A673 (cell line): ENCODE measurements at regions not wholly inside any gene's neighbourhood (a gene's known extent, or its start where the extent isn't known, plus 50 kb on each side); places are given as distances from the start of the nearest gene placed in this dataset.

Source experiments
- EZH2 ChIP-seq: fragments of 200-600 bp; sonication (generic); IDR thresholded peaks from 2 replicates; pipeline ENCODE4 v1.6.1; 2017; ENCODE audit warnings: borderline replicate concordance, low read depth, mild to moderate bottlenecking, mixed read lengths, antibody characterized with exemption, low read length; ENCODE audit not compliant: poor library complexity, severe bottlenecking
- TF ChIP-seq, protein P1 (sequence below): fragments of 300-800, 200-600 bp; sonication (generic); conservative IDR thresholded peaks from 2 replicates; pipeline ENCODE4 v1.5.1; 2017; ENCODE audit warnings: low read depth, mild to moderate bottlenecking, antibody characterized with exemption, low read length, moderate library complexity, mixed read lengths

DNA sequence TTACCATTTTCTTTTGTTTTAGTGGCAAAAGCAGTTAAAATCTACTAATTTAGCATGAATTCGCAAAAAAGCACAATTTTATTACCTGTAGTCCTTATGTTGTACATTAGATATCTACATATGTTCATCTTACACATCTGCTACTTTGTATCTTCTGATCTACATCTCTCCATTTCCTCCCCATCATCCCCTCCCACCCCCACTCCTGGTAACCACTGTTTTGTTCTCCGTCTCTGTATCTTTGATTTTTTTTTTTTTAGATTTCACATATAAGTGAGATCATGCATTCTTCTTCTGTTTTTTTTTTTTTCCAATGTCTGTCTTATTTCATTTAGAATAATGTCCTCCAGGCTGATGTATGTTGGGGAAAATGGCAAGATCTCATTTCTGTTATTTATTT, 922.7 kb downstream of the VRK1 start:
- TF ChIP-seq, protein P1, sequence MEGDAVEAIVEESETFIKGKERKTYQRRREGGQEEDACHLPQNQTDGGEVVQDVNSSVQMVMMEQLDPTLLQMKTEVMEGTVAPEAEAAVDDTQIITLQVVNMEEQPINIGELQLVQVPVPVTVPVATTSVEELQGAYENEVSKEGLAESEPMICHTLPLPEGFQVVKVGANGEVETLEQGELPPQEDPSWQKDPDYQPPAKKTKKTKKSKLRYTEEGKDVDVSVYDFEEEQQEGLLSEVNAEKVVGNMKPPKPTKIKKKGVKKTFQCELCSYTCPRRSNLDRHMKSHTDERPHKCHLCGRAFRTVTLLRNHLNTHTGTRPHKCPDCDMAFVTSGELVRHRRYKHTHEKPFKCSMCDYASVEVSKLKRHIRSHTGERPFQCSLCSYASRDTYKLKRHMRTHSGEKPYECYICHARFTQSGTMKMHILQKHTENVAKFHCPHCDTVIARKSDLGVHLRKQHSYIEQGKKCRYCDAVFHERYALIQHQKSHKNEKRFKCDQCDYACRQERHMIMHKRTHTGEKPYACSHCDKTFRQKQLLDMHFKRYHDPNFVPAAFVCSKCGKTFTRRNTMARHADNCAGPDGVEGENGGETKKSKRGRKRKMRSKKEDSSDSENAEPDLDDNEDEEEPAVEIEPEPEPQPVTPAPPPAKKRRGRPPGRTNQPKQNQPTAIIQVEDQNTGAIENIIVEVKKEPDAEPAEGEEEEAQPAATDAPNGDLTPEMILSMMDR: no peak
- TF ChIP-seq EZH2: no peak
